ENCODE measurements at regions not wholly inside any gene's neighbourhood (a gene's known extent, or its start where the extent isn't known, plus 50 kb on each side); places are given as distances from the start of the nearest gene placed in this dataset.

DNA sequence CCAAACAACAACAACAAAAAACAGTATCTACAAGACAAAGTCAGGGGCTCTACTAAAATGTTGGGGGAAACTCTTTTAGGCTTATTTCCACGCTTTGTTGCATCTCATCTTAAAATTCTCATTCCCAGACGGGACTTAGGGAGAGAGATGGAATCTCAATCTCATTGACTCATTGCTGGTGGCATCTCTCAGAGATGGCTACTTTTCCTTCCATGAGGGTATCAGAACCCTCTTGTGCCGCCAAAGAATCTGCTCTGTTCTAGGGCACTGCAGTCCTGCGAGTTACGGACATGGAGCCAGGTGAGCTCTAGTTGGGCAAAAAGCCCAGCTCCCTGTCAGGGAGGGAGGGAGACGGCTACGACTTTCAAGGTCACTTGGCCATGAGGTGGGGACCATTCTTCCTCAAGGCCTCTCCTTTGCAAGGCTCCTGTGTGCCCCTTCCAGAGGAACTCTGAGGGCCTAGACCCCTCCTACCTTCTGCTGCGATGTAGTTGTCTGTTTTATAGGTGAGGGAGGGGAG, 68.0 kb downstream of the MYCN start:
- 53 to 77% (median 76%) methylated on average over 8 of the region's 8 CpGs for whole genome bisulfite sequencing, 3 donors

GRCh38 chr2:16007167-16007934, 67.0 kb downstream of the MYCN start:
- no peak overlapping the region for H3K27ac ChIP-seq (ENCODE audit: low read depth, low read length)
- WGBS, 3 donors, result 86 to 89% (median 88%) methylated on average over 6 of the region's 6 CpGs

More for the DNA sequence above, 68.0 kb downstream of the MYCN start:
- no peak overlapping the region for H3K27ac ChIP-seq (ENCODE audit: low read depth, low read length)

DNA sequence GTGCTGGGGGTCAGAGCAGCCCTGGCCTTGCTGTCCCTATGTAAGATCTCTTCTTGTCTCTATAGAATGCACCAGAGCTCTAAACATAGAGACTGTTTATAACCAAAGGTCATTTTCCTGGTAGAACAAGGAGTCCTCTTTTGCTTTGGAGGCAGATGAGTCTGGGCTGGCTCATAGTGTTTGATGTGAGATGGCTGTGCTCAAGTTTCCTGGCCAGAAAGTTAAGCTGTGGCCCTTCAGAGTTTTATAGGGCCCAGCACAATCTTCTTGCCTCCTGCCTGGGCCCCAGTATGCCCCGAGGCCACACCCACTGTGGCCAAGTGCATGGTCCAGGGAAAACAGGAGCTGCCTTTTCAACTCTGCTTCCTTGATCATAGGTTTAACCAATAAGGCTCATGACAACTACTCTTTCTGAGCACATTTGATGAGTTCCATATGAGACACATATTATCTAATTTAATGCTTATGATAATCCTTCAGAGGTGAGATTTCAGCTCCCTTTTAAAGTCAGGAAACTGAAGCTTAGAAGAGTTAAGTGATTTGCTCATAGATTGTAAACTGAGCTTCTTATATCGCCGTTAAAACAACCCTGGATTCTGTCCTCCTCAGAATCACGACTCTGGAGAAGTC, 66.3 kb downstream of the MYCN start:
- WGBS, 3 donors, result 80 to 87% (median 85%) methylated on average over 4 of the region's 4 CpGs
- H3K27ac ChIP-seq (ENCODE audit: low read depth, low read length), result peak overlapping the region; percentile 24

- WGBS, 3 donors, result 56 to 81% (median 57%) methylated on average over 6 of the region's 6 CpGs
These were observed 65.6 kb downstream of the MYCN start for GRCh38 chr2:16005816-16006536.

GRCh38 chr2:16005389-16005788, 65.0 kb downstream of the MYCN start:
- WGBS, 3 donors, result 98 to 100% (median 99%) methylated on average over 2 of the region's 2 CpGs

More at GRCh38 chr2:16005816-16006536, 65.6 kb downstream of the MYCN start:
- H3K27ac ChIP-seq (ENCODE audit: low read depth, low read length), result no peak overlapping the region

GRCh38 chr2:16003809-16004208, 63.5 kb downstream of the MYCN start:
- 71 to 91% (median 88%) methylated on average over 4 of the region's 4 CpGs for WGBS, 3 donors

More at GRCh38 chr2:16005389-16005788, 65.0 kb downstream of the MYCN start:
- no peak overlapping the region for H3K27ac ChIP-seq (ENCODE audit: low read depth, low read length)

GRCh38 chr2:16003152-16003551, 62.8 kb downstream of the MYCN start:
- H3K27ac ChIP-seq (ENCODE audit: low read depth, low read length), result no peak overlapping the region
- WGBS, 3 donors, result 85 to 90% (median 89%) methylated on average over 12 of the region's 12 CpGs

More at GRCh38 chr2:16003809-16004208, 63.5 kb downstream of the MYCN start:
- no peak overlapping the region for H3K27ac ChIP-seq (ENCODE audit: low read depth, low read length)

DNA sequence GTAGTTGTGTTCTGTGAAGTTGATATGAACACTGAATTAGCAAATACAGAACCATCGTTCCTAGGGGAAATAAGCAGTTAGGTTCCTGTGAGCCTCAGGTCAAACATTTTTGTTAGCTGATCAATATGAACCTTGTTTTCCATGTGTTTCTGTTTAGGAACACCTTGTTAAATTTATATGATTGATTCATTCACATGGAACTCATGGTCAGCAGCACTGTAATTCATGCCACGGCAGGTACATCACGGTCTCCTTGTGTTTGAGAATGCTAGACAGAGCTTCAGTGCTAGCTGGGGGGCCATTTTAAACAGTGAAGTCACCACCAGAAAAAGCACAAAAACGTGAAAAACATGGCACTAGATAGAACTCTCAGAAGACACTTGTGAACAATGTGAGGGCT, 62.2 kb downstream of the MYCN start:
- WGBS, 3 donors, result 80 to 91% (median 87%) methylated on average over 4 of the region's 4 CpGs
- no peak overlapping the region for H3K27ac ChIP-seq (ENCODE audit: low read depth, low read length)

- 85 to 92% (median 86%) methylated on average over 3 of the region's 3 CpGs for WGBS, 3 donors
- no peak overlapping the region for H3K27ac ChIP-seq (ENCODE audit: low read depth, low read length)
These were observed 61.8 kb downstream of the MYCN start for GRCh38 chr2:16002144-16002543.

DNA sequence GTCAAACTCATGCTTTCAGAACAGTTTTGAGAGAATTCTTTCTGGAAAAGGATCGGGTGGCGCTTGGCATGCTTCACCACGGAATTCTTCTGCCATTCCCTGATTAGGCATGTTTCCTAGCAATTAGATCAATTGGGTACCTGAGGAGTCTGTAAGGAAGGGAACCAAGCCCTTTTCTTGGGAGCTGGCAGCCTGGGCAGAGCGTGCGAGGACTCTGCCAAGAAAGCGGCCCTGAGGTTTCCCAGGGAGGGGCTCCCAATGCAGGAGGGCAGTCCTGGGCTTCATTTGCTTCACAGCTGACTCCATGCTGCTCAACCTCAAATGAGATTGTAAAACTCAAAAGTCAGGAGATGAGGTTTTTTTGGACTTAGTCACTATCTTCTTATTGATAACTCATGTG, 60.3 kb downstream of the MYCN start:
- H3K27ac ChIP-seq (ENCODE audit: low read depth, low read length), result no peak overlapping the region
- WGBS, 3 donors, result 68 to 78% (median 77%) methylated on average over 6 of the region's 6 CpGs

DNA sequence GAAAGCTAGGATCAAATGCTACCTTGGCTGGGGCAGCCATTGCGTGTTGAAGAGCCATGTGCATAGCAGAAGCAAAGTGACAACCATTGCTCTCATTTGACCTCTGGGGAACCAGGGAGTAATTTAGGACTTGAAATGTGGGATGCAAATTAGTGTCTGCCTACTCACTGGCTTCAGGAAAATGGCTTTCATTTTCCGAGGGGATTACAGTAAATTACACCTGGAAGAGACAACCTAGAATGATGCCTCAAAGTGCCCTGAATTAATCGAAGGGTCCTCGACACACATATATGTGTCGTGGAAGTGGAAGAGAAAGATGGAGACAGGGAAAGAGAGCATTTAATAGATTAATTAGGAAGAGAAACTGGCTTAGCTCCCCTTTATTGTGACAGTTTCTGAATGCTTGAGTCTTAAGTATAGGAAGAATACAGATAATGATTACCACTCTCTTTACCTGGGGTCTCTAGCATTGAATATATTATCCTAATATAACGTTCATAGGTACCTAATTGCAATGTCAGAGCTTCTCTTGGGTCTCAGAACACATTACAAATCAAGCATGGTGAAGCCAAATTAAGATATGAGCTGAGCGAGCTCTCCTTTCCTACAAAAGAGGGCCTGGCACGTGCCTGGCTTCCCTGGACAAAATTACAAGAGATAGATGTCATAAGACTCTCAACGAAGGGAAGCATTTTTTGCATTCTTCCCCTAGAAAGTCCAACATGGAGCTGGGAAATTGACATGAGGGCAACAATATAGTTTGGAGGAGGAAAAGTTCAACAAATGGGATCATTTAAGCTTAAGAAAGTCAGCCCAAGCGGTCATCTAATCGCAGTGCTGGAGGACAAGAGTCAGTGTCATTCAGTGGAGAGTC, 59.5 kb downstream of the MYCN start:
- no peak overlapping the region for H3K27ac ChIP-seq (ENCODE audit: low read depth, low read length)
- 75 to 86% (median 80%) methylated on average over 11 of the region's 11 CpGs for WGBS, 3 donors

DNA sequence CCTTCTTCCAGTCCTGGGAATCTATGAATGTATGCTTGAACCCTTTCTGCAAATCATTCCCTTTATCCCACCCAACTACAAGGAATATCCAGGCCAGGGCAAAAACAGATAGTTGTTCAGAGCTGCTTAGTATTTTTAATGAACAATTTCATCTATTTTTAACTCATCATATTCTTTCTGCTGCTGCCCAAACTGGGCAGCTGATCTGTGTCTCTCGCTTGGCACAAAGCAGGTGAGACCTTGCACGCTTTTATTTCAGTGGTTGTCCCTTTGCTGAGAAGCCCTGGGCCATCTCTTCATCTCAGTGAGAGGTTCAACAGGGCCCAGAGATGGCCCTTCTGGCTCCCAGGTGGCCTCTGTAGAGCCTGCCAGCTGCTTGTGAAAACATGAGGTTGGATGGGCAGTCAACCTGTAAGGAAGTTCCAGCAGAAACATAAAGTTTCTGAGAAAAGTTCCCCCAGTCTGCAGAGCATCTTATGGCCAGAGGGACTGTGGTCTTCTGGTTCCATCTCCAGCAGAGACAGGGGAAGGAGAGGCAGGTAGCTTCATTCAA, 57.5 kb downstream of the MYCN start:
- 92 to 93% (median 92%) methylated on average over 2 of the region's 2 CpGs for WGBS, 3 donors

DNA sequence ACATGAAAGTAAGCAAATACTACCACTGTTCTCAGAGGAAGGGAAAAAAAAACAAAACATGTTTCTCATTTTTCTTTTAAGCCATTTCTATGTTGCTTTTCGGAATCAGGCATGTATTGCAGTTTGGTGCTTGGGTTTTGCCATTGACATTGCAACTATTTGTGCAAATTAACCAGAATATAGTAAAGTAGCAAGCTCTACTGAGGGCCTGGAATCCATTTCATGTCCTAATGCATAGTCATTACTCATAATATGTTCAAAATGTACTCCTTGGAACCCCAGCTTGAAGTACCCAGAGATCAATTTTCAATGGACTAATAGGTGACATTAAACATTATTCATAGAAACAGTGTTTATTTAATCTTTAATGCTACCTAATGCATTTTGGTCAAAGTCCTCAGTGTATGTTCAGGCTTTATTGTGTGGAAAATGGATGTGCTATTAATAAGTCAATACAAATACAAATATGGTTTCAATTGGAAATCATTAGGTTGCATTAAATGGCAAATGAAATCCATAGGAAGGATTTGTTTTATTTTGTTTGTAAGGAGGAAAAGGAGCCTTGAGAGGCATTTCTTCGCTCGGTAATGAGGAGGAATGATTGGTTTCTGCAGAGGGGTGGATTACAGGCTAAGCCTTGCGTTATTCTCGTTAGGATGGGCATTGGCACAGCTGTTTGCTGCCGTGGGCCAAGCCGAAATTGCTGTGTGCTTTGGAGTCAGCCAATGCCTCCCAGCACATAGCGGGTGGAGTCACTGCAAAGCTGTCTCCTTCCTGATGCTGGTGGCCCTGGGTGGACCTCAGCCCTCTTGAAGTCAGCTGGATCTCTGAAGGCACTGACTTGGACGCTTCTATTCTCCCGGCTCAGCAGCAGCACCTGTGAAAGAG, 56.4 kb downstream of the MYCN start:
- WGBS, 3 donors, result 64 to 81% (median 79%) methylated on average over 10 of the region's 10 CpGs
- no peak overlapping the region for H3K27ac ChIP-seq (ENCODE audit: low read depth, low read length)

More for the DNA sequence above, 57.5 kb downstream of the MYCN start:
- H3K27ac ChIP-seq (ENCODE audit: low read depth, low read length), result no peak overlapping the region
